GM12801 (cell line): ENCODE measurements at regions not wholly inside any gene's neighbourhood (a gene's known extent, or its start where the extent isn't known, plus 50 kb on each side); places are given as distances from the start of the nearest gene placed in this dataset.

Experiments used
- CTCF ChIP-seq: IDR thresholded peaks from one replicate; pipeline ENCODE4 v1.5.1; 2011; ENCODE audit warnings: control low read depth; ENCODE audit not compliant: insufficient read length; ENCODE audit errors: extremely low read depth

GRCh38 chr21:28458446-28458845, 534.2 kb downstream of the LTN1 start:
- TF ChIP-seq CTCF: no peak

GRCh38 chr21:28455253-28455600, 537.5 kb downstream of the LTN1 start:
- no peak for TF ChIP-seq CTCF

DNA sequence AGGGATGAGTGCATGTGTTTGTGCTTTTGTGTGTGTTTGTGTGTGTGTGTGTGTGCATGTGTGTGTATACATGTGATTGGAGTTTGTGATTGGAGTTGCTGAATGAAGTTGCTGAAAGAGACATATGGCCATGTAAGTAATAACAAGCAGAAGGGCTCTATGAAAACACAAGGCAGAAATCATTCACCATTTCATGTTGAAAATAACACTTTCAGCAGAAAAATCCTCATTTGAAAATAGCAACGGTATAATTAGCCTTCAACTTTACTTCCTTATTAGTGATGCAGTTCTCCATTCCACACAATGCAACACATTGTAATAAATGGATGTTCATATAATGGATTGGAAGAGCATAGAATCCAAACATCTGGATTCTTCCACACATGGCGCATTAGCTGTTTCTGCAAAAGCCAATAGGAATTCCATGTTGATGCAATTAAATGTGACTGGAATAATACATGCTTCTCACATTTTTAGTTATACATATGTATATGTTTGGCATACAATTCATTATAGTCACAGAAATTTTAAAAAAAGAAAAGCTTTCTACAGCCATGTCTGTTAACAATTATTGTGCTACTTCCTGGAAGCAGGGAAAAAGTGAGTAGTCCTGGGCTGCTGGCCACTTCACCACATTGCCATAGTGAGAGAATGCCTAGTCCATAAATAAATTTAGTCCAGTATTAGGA, 538.0 kb downstream of the LTN1 start:
- TF ChIP-seq CTCF: no peak

- no peak for TF ChIP-seq CTCF
Measured at GRCh38 chr21:28447462-28447861, 545.2 kb downstream of the LTN1 start.

GRCh38 chr21:28445141-28445830, 547.4 kb downstream of the LTN1 start:
- TF ChIP-seq CTCF: no peak

- no peak for TF ChIP-seq CTCF
Measured at GRCh38 chr21:28444557-28444956, 548.1 kb downstream of the LTN1 start.

DNA sequence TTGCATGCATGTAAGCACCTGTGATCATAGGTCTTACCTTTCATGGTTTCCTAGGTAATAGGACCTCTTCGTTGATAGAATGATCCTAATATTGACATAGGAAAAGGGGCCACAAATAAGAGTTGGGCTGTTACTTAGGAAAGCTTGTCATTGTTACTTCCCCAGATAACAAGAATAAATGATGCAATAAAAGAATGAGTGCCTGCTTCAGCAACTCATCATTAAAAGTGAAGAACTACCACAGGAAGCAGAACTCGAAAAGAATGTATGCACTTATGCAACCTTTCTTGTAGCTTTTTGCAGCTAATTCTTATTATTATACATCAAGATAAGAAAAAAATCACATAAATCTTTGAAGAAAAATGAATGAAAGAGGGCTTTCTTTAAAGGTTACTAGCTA, 548.6 kb downstream of the LTN1 start:
- no peak for TF ChIP-seq CTCF
